HCEC 1CT (cell line): ENCODE measurements at regions not wholly inside any gene's neighbourhood (a gene's known extent, or its start where the extent isn't known, plus 50 kb on each side); places are given as distances from the start of the nearest gene placed in this dataset.
"Not testable (repeated sequence)": the region's sequence is repeated elsewhere in the genome, so short reads cannot be mapped to it uniquely, and the experiment has no call there.

Source experiments
- DNase-seq: peaks from one replicate; pipeline ENCODE4 v3.0.0-alpha.2; 2017

DNA sequence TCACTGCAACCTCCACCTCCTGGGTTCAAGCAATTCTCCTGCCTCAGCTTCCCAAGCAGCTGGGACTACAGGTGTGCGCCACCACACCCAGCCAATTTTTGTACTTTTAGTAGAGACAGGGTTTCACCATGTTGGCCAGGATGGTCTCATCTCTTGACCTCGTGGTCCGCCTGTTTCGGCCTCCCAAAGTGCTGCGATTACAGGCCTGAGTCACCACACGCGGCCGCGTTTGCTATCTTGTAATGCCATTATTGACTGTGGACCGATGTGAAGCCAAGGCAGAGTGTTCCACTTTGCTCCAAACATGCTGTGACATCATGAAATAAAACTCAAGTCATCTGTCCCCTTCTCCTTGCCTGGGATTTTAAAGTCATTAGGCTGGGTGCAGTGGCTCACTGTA is 72.1 kb upstream of the CHD2 start:
- DNase-seq: not testable (repeated sequence)

DNA sequence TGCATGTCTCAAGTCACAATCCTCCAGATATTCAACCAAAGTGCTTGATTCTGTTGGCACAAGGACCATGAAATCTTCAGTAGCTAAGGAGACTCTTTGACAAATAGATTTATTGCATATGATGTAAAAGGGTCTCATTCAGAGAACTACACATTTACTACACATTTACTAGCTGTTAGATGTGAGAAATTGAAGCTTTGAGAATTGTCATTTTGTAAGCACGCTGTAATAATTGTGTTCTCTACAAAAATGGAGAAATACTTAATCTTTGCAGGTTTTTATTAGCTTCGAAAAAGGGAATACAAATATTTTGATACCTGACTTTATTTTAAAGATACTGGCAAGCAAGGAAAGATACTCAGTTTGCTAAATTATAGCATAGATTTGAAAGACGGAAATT is 70.2 kb upstream of the CHD2 start:
- DNase-seq: no peak

DNA sequence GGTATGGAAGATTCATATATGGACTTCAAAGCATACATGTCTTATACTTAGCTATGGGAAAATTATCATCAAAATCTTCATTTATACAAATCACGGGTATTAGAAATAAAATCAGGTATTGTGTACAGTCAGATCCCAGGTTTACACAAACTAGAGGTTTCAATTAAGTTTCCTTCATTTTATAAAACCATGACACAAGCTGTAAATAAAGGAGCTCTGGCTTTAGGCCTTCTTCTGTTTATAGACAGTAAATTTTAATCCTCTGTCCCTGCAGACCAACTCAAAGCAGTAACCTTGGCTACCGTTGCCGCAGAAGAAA is 68.8 kb upstream of the CHD2 start:
- no peak for DNase-seq

DNA sequence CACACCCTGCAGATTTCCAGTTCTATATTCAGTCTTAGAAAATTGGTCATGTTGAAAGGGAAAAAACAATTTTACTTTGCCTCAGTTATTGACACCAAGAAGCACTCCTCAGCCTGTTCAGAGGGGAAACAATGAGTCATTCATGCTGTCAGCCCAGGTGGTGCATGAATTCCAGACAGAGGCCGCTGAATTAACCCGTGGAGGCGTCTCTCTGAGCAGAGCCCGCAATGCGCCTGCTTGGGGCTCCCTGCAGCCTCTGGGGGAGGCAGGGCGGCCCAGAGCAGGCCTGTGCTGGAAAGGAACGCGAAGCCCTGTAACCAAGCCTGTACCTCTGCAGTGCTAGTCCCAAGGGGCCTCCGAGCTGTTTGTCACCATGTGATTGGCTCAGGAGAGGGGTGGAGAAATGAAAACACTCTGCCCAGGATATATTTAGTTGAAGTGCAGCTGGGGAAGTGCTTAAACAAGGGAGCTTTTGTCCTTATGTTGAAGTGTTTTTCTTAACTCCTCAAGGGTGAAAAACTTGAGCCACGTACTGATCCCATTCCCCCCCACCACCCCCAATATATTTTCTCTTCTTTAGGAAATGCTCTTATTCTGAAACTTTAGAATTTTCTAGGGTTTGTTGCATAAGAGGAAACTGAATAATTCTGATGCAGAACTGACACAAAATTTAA is 68.3 kb upstream of the CHD2 start:
- DNase-seq: peak; percentile 88

DNA sequence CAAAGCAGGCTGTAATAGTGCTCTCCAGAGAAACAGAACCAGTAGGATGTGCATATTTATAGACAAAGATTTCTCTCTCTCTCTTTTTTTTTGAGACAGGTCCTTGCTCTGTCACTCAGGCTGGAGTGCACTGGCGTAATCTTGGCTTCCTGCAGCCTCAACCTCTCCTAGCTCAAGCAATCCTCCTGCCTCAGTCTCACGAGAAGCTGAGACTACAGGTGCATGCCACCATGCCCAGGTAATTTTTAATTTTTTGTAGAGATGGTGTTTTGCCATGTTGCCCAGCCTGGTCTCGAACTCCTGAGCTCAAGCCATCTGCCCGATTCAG is 67.1 kb upstream of the CHD2 start:
- no peak for DNase-seq

DNA sequence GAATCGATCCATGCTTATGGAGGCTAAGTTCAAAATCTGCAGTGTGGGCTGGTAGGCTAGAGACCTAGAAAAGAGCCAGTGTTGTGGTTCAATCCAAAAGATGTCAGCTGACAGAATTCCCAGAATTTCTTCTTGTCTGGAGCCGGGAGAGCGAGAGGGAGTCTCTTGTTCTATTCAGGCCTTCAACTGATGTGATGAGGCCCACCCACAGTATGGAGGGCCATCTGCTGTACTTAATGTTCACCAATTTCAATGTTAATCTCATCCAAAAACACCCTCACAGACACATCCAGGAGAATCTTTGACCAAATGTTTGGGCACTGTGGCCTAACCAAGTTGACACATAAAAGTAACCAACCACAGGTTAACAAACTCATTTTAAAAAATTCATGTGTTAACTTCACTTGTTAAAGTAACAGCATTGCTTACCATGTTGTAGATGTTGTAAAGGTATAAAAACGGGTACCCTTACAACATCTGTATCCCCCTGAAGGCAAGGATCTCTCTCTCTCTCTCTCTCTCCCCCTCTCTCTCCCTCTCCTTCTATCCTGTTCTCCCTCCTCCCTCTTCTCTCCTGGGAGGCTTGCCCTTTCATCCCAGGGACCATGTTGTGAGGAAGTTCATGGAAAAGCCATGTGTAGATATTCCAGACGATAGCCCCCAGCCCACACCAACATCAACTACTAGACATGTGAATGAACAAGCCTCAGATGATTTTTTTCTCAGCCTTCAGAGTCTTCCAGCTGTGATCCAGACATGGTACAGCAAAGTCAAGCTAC is 66.4 kb upstream of the CHD2 start:
- no peak for DNase-seq

DNA sequence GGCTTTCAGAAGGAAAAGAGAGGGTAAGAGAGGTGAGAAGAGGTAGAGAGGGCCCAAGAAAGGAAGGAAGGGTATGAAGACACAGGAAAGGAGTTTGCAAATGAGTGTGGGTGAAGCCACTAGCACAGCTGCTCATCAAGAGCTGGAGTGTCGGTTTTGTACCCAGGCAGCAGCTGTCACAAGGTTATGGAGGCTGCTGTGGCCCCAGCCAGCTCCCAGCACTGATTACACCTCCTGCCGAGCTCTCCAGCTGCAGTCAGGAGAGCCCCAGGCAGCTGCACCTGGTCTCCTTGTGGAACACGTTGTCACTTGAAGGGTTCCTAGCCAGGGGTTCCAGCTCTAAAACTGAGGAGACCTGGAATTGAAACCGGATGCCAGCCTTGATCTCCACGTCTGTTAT is 60.4 kb upstream of the CHD2 start:
- no peak for DNase-seq

DNA sequence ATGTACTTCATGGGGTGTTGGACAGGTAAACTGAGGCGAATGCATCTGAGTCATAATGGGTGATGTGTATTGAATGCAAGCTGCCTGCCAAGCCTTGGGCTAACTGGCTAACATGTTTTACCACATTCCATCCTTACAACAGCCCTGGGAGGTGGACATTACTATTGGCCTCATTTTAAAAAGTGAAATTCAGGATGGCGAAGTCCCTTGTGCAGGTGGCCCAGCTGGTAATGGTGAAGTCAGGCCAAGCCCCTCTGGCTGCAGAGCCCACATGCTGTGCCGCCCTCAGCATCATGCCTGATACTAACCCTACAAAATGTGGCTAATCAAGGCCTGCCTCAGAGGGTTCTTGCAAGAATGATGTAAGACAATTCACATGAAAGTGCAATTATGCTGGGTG is 60.0 kb upstream of the CHD2 start:
- DNase-seq: no peak

DNA sequence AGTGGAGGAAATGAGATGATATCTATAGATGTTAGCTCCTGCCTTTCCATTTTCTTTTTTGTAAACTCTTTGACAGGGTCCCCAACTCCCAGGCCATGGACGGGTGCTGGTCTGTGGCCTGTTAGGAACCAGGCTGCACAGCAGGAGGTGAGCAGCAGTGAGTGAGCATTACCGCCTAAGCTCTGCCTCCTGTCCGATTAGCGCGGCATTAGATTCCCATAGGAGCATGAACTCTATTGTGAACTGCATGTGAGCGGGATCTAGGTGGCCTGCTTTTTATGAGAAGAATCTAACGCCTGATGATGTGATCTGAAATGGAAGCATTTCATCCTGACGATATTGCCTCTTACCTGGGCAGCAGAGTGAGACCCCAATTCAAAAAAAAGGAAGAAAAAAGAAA is 56.8 kb upstream of the CHD2 start:
- no peak for DNase-seq

DNA sequence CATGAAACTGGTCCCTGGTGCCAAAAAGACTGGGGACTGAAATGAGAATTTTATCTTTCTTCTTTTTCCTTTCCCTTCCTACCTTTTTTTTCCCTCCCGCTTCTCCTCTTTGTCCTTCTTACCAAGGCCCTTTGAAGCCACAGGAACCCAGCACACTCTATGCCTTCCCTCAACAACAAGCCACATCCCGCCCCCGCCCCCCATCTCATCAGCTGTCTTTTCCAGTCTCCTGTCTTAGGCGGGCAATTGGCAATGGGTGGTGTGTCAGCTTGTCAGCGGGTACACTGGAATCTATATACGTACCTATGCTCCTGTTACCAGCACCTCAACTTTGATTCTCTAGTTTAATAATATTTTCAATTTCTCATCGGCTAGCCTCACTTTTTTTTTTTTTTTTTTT is 56.3 kb upstream of the CHD2 start:
- DNase-seq: no peak

DNA sequence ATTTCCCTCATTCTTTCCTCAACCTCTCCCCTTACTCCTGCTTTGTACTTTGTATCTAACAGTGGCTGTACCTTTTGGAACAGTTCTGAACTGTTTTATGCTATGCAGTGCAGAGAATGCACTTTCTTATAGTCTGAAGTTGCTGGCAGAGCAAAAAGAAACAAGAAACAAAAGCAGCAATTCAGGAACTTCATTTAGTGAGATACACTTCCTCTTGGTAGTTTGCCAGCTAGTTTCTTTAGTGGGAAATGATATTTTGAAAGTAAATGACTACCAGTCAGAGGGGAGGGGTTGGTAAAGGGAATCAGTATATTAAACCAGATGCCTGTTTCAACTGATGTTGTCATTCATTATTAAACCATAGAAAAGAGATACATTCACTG is 55.0 kb upstream of the CHD2 start:
- peak; percentile 31 for DNase-seq

DNA sequence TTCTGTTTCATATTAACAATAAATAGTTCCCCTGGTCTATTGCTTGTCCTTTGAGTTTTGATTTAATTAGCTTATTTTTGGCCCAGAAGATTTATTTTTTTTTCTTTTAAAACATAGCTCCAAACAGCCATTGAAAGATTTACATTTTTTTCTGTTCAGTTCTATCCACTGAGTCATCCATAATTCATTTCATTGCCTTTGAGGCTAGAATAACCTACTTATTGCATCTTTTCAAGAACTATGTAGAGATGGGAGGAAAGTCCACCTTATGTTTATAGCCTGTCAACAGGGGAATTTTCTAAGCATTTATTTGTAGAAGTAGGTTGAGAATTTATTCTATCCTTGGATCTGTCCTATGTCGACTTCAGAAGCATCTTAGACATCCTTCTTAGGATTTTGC is 53.4 kb upstream of the CHD2 start:
- no peak for DNase-seq

DNA sequence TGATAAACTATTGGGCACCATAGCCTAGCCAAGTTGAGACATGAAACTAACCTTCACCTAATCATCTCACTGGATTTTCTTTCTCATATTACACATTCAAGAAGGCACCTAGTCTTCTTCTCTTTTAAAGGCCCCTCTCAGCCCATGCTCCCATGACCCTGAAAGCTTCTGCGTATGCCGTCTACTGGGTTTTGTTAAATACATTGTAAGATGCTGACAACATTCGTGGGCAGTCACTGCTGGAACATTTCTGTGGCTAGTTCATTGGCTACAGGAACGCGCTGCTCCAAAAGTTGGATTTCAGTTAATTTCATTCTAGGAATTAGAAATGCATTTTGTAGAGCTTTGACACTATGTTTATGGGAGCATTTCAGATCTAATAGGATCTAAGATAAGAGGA is 52.3 kb upstream of the CHD2 start:
- DNase-seq: no peak

DNA sequence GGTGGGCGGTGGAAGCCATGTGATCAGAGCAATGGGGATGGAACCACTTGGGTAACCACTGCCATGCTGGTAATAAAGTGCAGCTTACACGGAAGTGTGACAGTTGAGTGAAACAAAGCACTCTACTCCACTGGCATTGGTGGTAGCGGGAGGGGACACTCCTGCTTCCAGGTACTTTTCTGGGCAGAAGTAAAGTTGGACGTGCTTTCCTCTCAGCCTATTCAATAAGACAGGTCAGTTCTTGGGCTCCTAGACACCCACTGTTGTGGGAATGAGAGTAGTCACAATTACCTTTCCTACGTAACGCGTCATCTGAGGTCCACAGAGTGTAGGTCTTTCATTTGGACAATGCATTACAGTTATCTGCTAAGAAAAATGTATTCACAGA is 51.7 kb upstream of the CHD2 start:
- DNase-seq: no peak

DNA sequence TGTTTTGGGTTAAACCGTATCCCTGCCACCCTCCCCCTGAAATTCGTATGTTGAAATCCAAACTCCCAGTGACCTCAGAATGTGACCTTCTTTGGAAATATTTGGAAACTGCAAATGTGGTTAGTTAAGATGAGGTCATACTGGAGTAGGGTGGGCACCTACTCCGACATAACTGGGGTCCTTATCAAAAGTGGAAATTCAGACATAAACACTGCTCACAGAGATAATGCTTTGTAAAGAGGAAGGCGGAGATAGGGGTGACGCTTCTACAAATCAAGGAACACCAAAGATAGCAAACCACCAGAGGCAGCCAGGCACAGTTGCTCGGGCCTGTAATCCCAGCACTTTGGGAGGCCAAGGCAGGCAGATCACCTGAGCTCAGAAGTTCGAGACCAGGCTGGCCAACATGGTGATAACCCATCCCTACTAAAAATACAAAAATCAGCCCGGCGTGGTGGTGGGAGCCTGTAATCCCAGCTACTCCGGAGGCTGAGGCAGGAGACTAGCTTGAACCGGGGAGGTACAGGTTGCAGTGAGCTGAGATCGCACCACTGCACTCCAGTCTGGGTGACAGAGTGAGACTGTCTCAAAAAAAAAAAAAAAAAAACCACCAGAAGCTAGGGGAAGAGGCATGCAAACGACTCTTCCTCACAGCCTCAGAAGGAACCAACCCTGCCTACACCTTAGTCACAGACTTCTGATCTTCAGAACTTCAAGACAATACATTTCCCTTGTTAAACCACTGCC is 51.1 kb upstream of the CHD2 start:
- DNase-seq: peak; percentile 38

DNA sequence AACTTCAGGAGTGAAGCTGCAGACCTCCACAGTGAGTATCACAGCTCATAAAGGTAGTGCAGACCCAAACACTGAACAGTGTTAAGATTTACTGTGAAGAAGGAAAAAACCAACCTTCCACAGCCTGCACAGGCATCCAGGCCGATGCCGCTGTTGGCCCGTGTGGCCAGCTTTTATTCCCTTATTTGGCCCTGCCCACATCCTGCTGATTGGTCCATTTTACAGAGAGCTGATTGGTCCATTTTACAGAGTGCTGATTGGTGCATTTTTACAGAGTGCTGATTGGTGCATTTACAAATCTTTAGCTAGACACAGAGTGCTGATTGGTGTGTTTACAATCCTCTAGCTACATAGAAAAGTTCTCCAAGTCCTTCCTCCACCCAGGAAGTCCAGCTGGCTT is 49.9 kb upstream of the CHD2 start:
- not testable (repeated sequence) for DNase-seq
